SU-DHL-6 (cell line): ENCODE measurements at regions not wholly inside any gene's neighbourhood (a gene's known extent, or its start where the extent isn't known, plus 50 kb on each side); places are given as distances from the start of the nearest gene placed in this dataset.

Experiments
- EZH2phosphoT487 ChIP-seq: fragments of 200-600 bp; sonication (generic), shearing (Covaris generic); conservative IDR thresholded peaks from 2 replicates; pipeline ENCODE4 v1.6.1; 2018; ENCODE audit warnings: mild to moderate bottlenecking, antibody characterized with exemption, low read length, moderate library complexity, mixed read lengths
- TF ChIP-seq, protein P1 (sequence below): fragments of 200-600 bp; sonication (generic); IDR thresholded peaks from one replicate; pipeline ENCODE4 v1.5.1; 2017; ENCODE audit warnings: antibody characterized with exemption, mild to moderate bottlenecking, low read length, moderate library complexity; ENCODE audit not compliant: insufficient read depth, poor library complexity, severe bottlenecking

DNA sequence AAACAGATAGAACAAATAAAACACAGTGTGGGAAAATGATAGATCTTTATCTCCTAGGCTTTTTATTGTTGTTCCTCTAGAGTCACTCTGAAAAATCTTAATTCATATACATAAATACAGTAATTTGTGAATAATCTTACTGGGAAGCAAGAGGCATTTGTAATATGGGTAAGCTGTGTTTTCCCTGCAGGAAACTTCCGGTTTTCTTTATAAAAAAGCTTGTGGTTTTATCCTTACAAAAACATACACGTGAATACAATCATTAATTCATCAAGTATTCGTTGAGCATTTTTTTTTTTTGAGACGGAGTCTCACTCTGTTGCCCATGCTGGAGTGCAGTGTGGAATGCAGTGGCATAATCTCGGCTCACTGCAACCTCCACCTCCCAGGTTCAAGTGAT, 1312.8 kb upstream of the ZEB2 start:
- TF ChIP-seq, protein P1, sequence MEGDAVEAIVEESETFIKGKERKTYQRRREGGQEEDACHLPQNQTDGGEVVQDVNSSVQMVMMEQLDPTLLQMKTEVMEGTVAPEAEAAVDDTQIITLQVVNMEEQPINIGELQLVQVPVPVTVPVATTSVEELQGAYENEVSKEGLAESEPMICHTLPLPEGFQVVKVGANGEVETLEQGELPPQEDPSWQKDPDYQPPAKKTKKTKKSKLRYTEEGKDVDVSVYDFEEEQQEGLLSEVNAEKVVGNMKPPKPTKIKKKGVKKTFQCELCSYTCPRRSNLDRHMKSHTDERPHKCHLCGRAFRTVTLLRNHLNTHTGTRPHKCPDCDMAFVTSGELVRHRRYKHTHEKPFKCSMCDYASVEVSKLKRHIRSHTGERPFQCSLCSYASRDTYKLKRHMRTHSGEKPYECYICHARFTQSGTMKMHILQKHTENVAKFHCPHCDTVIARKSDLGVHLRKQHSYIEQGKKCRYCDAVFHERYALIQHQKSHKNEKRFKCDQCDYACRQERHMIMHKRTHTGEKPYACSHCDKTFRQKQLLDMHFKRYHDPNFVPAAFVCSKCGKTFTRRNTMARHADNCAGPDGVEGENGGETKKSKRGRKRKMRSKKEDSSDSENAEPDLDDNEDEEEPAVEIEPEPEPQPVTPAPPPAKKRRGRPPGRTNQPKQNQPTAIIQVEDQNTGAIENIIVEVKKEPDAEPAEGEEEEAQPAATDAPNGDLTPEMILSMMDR = no peak
- TF ChIP-seq EZH2phosphoT487 = no peak
